GM21619 (cell line): ENCODE measurements at regions not wholly inside any gene's neighbourhood (a gene's known extent, or its start where the extent isn't known, plus 50 kb on each side); places are given as distances from the start of the nearest gene placed in this dataset.
"Not testable (repeated sequence)": the region's sequence is repeated elsewhere in the genome, so short reads cannot be mapped to it uniquely, and the experiment has no call there.

ENCODE experiments used
- ATAC-seq: cut with Tn5 transposase; IDR thresholded peaks from one replicate; pipeline ENCODE4 v1.9.1; 2021; ENCODE audit not compliant: unreplicated experiment

DNA sequence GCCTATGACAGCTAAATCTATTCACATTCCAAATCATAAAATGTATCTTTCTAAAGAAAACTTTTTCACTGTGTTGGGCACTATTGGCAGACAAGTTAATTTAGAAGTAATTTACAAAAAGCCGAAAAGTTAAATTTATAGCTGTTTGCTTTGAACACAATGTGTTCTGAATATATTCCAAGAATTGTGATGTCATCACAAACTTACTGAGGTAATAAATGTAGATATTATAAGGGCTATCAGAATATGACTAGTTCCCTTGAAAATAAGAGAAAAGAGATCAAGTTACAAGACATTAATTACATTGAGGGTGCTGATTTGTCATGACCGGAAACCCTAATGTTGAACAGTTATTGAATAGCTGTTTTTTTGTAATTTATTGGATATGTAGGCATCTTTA, 153.9 kb upstream of the SCN7A start:
- ATAC-seq, result no peak

- ATAC-seq, result no peak
Observed at GRCh38 chr2:166643980-166644379, 149.9 kb upstream of the SCN7A start.

- ATAC-seq, result not testable (repeated sequence)
Observed at GRCh38 chr2:166641516-166641915, 147.5 kb upstream of the SCN7A start.

- no peak for ATAC-seq
Observed at GRCh38 chr2:166637051-166637450, 143.0 kb upstream of the SCN7A start.

- ATAC-seq, result no peak
Observed at GRCh38 chr2:166634706-166635105, 140.7 kb upstream of the SCN7A start.

DNA sequence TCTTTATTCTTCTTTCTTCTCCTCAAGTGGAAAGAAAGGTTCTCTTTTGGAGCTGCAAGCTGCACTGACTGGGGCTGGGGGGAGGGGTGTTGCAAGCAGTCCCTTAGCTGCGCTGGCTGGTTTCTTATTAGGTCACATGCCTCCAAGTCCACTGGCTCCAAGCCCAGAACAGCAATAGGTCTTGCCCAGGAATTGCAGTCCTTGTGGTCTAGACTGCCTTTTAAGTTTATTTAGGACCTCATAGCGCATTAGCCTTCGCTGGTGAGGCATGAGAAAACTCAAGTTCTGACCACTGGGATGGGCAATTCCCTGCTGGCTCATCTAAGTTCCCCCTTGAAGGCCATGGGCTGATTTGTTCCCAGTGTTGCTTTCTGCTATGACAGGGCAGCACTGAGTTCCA, 138.6 kb upstream of the SCN7A start:
- ATAC-seq, result no peak

DNA sequence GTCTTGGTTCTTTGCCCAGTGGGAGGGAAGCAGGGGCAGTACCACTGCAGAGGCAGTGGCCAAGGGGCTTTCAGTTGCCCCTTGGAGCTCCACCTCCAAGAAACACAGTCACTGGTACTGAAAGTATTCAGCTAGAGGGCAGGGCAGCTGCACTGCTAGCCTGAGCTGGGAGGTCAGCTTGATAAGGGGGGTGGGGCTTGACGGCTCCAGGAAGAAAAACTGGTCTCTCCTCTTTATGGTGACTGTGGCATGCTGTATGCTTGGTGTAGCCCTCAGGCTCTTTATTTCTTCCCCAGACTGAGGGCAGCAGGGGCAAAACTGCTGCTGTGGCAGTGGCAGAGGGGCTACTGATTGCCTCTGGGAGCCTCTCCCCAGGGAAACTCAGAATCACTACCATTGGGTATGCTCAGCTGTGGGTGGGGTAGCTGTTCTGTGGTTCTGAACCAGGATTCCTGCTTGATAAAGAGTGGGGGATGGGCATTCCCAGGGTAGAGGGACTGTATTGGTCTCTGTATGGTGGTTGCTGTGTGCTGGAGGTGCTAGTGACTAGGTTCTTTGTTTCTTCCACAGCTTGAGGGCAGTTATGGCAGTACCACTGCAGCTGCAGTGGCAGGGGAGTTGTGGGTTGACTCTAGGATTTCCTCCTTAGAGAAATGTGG, 134.6 kb upstream of the SCN7A start:
- ATAC-seq, result no peak

GRCh38 chr2:166627893-166628292, 133.8 kb upstream of the SCN7A start:
- ATAC-seq, result no peak

DNA sequence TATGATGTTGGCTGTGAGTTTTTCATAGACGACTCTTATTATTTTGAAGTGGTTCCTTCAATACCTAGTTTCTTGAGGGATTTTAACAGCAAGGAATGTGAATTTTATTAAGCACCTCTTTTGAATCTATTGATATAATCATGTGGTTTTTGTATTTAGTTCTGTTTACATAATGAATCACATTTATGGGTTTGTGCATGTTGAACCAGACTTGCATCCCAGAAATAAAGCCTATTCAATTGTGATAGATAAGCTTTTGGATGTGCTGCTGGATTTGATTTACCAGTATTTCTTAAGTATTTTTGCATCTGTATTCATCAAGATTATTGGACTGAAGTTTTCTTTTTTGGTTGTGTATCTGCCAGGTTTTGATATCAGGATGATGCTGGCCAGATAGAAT, 131.6 kb upstream of the SCN7A start:
- ATAC-seq, result no peak

- ATAC-seq, result no peak
Observed at GRCh38 chr2:166614503-166614902, 120.5 kb upstream of the SCN7A start.

DNA sequence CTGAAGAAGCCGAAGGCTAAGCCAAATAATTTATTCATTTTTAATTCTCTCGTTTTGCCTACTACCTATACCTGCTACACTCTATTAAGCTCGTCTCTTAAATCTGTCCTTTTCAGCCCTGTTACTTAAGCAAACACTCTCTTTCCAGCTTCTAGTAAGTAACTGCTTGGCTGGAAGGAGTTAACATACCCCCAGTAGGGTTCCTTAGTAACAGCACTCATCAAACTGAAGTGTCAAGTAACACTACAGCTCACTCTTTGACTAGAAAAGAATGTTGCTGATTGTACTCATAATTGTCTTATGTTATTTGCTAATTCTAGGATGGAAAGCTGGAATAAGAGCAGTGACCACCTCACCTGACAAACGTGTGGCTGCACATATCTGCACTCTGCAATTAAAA, 120.0 kb upstream of the SCN7A start:
- no peak for ATAC-seq

DNA sequence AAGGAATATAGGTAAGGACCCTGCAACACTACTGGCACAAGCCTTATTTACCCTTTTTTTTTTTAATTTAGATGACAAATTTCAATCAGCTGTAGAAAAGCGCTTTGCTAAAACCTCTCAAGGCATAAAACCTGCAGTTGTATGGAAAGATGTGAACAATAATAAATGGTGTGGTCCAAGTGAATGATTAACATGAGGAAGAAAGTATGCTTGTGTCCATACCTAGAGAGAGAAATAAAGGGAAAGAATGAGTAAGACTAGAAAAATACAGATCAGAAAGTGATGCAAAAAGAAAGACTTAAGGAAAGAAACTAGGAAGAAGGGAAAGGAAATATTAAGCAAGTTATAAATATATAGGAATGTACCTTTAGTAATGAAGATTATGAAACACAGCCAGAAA, 119.2 kb upstream of the SCN7A start:
- ATAC-seq, result no peak

GRCh38 chr2:166612214-166612613, 118.2 kb upstream of the SCN7A start:
- ATAC-seq, result no peak

DNA sequence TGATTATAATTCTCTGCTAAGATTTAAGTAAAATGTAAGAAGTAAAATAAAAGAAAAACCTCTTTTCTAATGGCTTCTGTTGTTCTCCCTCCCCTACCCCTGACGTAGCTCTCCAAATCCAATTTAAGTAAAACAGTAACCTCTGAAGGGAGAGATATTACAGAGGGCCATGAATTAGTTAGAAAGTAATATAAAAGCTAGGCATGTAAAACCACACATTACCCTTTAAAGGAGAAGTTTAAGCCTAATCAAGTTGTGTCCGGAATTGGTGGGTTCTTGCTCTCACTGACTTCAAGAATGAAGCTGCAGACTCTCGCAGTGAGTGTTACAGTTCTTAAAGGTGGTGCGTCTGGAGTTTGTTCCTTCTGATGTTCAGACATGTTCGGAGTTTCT, 116.9 kb upstream of the SCN7A start:
- ATAC-seq, result no peak

- no peak for ATAC-seq
Observed at GRCh38 chr2:166610180-166610912, 116.3 kb upstream of the SCN7A start.

- ATAC-seq, result no peak
Observed at GRCh38 chr2:166609183-166609959, 115.3 kb upstream of the SCN7A start.

- ATAC-seq, result no peak
Observed at GRCh38 chr2:166607880-166608279, 113.8 kb upstream of the SCN7A start.

DNA sequence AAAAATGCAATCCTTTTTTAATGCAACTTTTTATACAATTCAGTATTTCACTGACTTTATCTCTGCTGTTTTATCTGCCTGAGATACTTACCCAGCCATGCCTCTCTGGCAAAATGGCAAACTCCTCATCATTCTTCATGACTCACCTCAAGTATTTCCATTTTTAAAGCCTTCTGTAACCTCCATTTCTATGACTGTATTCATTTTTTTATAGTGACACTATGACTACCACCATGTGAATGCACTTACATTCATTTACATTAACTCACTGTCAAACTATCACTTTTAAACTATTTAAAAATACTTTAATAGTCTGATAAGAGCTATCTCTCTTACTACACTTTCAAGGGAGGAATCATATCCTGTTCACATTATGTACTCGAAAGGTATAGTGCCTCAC, 99.4 kb upstream of the SCN7A start:
- no peak for ATAC-seq

GRCh38 chr2:166592750-166593149, 98.7 kb upstream of the SCN7A start:
- ATAC-seq, result no peak

- no peak for ATAC-seq
Observed at GRCh38 chr2:166591226-166591625, 97.2 kb upstream of the SCN7A start.

- ATAC-seq, result no peak
Observed at GRCh38 chr2:166573391-166573790, 79.3 kb upstream of the SCN7A start.

GRCh38 chr2:166572937-166573336, 78.9 kb upstream of the SCN7A start:
- no peak for ATAC-seq
